ENCODE measurements at regions not wholly inside any gene's neighbourhood (a gene's known extent, or its start where the extent isn't known, plus 50 kb on each side); places are given as distances from the start of the nearest gene placed in this dataset.
"Not testable (repeated sequence)": the region's sequence is repeated elsewhere in the genome, so short reads cannot be mapped to it uniquely, and the experiment has no call there.

- dilution Hi-C loops (cut with MboI; ENCODE audit: extremely low pct_ligation_motif_present, low sequenced_read_pairs) (no loop called here), intact Hi-C loops (cut with micrococcal nuclease) (loop anchor here (1.0 kb wide), 2 partner anchors 134 to 298 kb away; no protein-coding TSS in a partner anchor)
- H3K4me1 ChIP-seq (ENCODE audit: control insufficient read depth, extremely low read depth, insufficient read depth, low read length): no peaks in the 10 kb centered on the region
- H3K9ac ChIP-seq (replicated peaks; ENCODE audit: extremely low read depth, insufficient read depth, low read length): no peak overlapping the region
- DNase-seq (ENCODE audit: low read depth, low spot score) (peak; percentile 22), FAIRE-seq (no peak)
- TF ChIP-seq POLR2AphosphoS5 (IDR thresholded peaks at IDR 0.05; ENCODE audit: insufficient read depth, low read depth, low read length) (no peak), EZH2 (IDR thresholded peaks at IDR 0.05; ENCODE audit: borderline replicate concordance, low read depth, low read length, severe bottlenecking) (no peak), GATA2 (IDR thresholded peaks at IDR 0.05; ENCODE audit: insufficient read depth, insufficient read length, low read depth, low read length) (no peak), POLR2A (IDR thresholded peaks at IDR 0.05; ENCODE audit: low read depth, low read length) (no peak), CTCF (IDR thresholded peaks at IDR 0.05; ENCODE audit: extremely low read depth in 1 of 2, insufficient read depth in 1 of 2, low read depth in 1 of 2, low read length in 2 of 2) (peak in 1 of 2 donors; percentile 14)
- CTCF ChIA-PET: interaction anchor here (0.7 to 2.7 kb wide), 7 partner anchors 9 to 514 kb away, joined by 3 to 35 read pairs (median 4); no protein-coding TSS in a partner anchor
- H3K79me2 ChIP-seq (ENCODE audit: control insufficient read depth, insufficient read depth, low read length): no peaks in the 10 kb centered on the region
- H4K20me1 ChIP-seq (replicated peaks; ENCODE audit: control insufficient read depth, extremely low read depth, insufficient read depth, low read length): no peaks in the 10 kb centered on the region
- H3K4me2 ChIP-seq (ENCODE audit: insufficient read depth, low read length): no peak overlapping the region
- POLR2A ChIA-PET: no interaction called here
- no TSS peak for BruUV-seq (replicated peaks)
- no peak overlapping the region for H3K4me3 ChIP-seq (replicated peaks in 1 of 3; ENCODE audit: insufficient read depth in 1 of 3, low read depth in 1 of 3, low read length in 3 of 3)
- no peak overlapping the region for H3K27ac ChIP-seq (ENCODE audit: insufficient read depth, low read depth, low read length)
- no peaks in the 10 kb centered on the region for H3K9me1 ChIP-seq (replicated peaks; ENCODE audit: control insufficient read depth, extremely low read depth, insufficient read depth, low read length)
- H2AFZ ChIP-seq (ENCODE audit: low read depth, low read length): no peak overlapping the region
- no peaks in the 10 kb centered on the region for H3K9me3 ChIP-seq (replicated peaks; ENCODE audit: control insufficient read depth, insufficient read depth, low read length)
- no peaks in the 10 kb centered on the region for H3K36me3 ChIP-seq (ENCODE audit: control insufficient read depth in 2 of 2, extremely low read depth in 1 of 2, insufficient read depth in 2 of 2, low read length in 2 of 2)
- H3K27me3 ChIP-seq (ENCODE audit: control insufficient read depth in 2 of 2, insufficient read depth in 2 of 2, low read length in 2 of 2): no peaks in the 10 kb centered on the region
These were observed 55.1 kb downstream of the RBMXL2 start for GRCh38 chr11:7143908-7144307.

GRCh38 chr11:7150104-7150503 is 61.3 kb downstream of the RBMXL2 start:
- H3K36me3 ChIP-seq (ENCODE audit: control insufficient read depth in 2 of 2, extremely low read depth in 1 of 2, insufficient read depth in 2 of 2, low read length in 2 of 2); H3K27ac ChIP-seq (ENCODE audit: insufficient read depth, low read depth, low read length); intact Hi-C loops (cut with micrococcal nuclease); DNase-seq (ENCODE audit: low read depth, low spot score); dilution Hi-C loops (cut with MboI; ENCODE audit: extremely low pct_ligation_motif_present, low sequenced_read_pairs); FAIRE-seq; H3K4me3 ChIP-seq (replicated peaks in 1 of 3; ENCODE audit: insufficient read depth in 1 of 3, low read depth in 1 of 3, low read length in 3 of 3); BruUV-seq (replicated peaks); H3K9me3 ChIP-seq (replicated peaks; ENCODE audit: control insufficient read depth, insufficient read depth, low read length); H3K4me2 ChIP-seq (ENCODE audit: insufficient read depth, low read length); H3K79me2 ChIP-seq (ENCODE audit: control insufficient read depth, insufficient read depth, low read length); H3K9me1 ChIP-seq (replicated peaks; ENCODE audit: control insufficient read depth, extremely low read depth, insufficient read depth, low read length); CTCF ChIA-PET; POLR2A ChIA-PET; H3K4me1 ChIP-seq (ENCODE audit: control insufficient read depth, extremely low read depth, insufficient read depth, low read length); H3K9ac ChIP-seq (replicated peaks; ENCODE audit: extremely low read depth, insufficient read depth, low read length); H4K20me1 ChIP-seq (replicated peaks; ENCODE audit: control insufficient read depth, extremely low read depth, insufficient read depth, low read length); H2AFZ ChIP-seq (ENCODE audit: low read depth, low read length); H3K27me3 ChIP-seq (ENCODE audit: control insufficient read depth in 2 of 2, insufficient read depth in 2 of 2, low read length in 2 of 2): not testable (repeated sequence)

Data from endothelial cell of umbilical vein (primary cell).